CD4-positive, alpha-beta T cell treated with Interleukin-21 for 1 hour (primary cell): ENCODE measurements at regions not wholly inside any gene's neighbourhood (a gene's known extent, or its start where the extent isn't known, plus 50 kb on each side); places are given as distances from the start of the nearest gene placed in this dataset.
"Not testable (repeated sequence)": the region's sequence is repeated elsewhere in the genome, so short reads cannot be mapped to it uniquely, and the experiment has no call there.

Experiments used
- DNase-seq: peaks from one replicate; pipeline ENCODE4 v3.0.0-alpha.2; 2020

- no peak for DNase-seq
Measured at GRCh38 chr21:31530897-31531705, 128.4 kb upstream of the SOD1 start.

DNA sequence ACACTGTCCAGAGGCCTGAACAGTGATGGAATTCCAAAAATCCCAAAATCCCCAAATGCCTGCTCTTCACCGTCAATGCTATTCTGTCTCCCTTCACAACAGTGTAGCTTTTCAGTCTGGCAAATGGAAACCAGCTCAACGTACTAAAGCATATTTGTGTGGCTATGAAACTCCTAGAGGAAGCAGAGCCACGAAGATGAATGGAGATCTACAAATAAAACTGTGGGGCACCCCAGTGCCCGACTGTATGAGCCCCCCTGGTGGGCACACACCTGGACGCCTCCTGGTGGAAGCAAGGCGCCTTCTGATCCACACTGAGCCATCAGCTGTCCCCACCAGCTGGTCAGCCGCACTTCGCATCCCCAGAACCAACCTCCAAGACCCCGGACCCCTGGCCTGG lies 129.1 kb upstream of the SOD1 start:
- DNase-seq: no peak

- DNase-seq: no peak
Measured at GRCh38 chr21:31529406-31529805, 130.1 kb upstream of the SOD1 start.

- DNase-seq: no peak
Measured at GRCh38 chr21:31526040-31526439, 133.5 kb upstream of the SOD1 start.

DNA sequence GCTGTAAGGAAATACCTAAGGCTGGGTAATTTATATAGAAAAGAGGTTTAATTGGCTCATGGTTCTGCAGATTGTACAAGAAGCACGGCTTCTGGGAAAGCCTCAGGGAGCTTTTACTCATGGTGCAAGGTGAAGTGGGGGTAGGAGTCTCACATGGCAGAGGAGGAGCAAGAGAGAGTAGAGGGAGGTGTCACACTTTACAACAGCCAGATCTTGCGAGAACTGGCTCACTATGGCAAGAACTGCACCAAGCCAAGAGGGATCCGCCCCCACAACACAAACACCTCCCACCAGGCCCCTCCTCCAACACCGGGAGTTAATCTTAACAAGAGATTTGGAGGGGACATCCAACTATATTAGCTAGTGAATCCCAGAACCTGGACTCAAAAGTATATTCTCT lies 135.4 kb upstream of the SOD1 start:
- no peak for DNase-seq

GRCh38 chr21:31521515-31521914 lies 138.0 kb upstream of the SOD1 start:
- DNase-seq: no peak

DNA sequence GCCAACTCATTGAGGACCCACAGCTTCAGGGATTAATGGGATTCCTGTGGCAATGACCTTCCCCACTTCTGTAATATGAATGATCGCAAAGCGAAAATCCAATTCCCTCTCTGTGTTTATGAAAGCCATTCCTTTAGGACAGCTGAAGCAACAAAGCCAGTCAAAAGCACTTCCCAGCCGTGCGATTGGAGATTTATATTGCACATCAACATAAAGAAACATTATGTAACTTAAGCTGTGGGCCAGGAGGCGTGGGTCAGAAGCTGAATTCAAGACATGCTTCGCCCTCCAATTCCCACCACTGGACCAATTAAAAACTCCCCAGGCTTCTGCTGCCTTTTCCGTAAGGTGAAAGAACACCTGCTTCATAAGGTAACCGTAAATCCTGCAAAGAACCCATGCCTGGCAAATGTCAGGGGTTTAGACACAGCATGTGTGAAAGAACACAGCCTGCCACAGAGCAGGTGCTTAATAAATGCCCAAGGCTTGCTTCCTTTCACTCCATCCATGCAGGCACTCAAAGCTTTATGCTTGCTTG lies 138.9 kb upstream of the SOD1 start:
- DNase-seq: no peak

DNA sequence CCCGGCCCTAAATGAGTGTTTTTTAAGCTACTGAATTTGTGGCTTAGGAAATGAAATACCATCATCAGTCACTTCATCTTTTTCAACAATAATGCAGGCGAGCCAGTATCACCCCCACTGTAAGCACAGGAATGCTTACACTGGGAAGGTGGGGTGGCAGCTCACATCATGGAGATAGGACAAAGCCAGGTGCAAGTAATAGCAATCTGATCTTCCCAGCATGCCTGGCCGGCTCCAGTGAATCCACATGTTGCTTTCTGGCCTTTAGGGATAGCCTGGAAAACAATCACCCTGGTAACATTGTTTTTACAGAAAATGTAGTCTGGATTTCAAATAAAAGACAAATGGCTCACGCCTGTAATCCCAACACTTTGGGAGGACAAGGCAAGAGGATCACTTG lies 140.9 kb upstream of the SOD1 start:
- DNase-seq: no peak

DNA sequence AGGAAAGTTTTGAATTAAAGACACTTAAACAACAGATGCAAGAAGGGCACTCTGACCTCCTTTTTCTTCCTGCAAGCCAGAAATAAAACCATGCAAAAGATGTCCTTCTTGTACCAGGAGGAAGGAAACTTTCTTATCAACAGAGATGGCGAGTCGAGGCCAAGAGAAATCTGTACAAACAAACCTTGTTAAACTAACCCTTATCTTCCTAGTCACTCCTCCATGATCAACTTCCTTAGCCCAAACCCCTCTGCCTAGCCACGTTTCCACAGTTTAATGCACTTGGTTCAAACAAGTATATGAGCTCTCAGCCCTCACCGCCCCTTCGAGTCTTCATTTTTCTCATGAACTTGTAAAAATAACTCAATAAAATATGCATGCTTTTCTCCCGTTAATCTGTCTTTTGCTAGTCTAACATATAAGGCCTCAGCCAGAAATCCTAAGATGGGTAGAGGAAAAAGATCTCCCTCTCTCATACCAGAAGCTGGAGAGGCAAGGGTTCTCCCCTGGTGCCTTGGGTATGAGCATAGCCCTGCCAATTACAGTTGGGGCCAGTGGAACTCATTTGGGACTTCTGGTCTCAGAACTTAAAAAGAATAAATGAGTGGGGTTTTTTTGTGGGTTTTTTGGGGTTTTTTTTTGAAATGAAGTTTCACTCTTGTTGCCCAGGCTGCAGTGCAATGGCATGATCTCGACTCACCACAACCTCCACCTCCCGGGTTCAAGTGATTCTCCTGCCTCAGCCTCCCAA lies 141.7 kb upstream of the SOD1 start:
- DNase-seq: no peak

DNA sequence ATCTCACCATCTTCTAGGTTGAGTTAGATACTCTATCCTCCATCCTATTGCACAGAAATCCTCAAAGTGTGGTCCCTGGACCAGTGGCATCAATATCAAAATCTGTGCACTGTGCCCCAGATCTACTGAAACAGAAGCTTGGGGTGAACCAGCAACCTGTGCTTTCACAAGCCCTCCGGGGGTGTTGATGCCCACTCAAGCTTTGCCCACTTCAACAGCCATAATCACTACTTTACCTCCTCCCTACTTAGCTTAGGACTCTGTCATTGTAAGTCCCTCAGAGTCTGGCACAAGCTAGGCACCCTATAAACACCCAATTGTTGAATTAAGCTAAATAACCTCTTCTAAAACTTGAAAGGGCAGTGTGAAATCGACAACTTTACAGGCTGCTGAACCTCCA lies 144.2 kb upstream of the SOD1 start:
- DNase-seq: no peak

DNA sequence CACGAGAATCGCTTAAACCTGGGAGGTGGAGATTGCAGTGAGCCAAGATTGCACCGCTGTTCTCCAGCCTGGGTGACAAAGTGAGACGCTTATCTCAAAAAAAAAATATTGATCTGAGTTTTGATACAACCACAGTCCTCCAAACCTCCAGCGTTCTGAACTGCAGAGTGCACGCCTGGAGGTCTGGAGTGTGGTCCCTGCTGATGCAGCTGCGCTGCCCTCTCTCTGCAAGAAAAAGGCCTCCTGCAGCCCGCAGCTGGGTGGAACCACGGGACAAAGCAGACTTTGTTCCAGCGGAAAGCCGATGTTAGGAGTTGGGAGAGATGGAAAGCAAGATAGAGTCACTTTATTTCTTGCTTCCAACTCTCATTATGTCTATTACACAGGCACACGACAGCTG lies 144.9 kb upstream of the SOD1 start:
- no peak for DNase-seq

DNA sequence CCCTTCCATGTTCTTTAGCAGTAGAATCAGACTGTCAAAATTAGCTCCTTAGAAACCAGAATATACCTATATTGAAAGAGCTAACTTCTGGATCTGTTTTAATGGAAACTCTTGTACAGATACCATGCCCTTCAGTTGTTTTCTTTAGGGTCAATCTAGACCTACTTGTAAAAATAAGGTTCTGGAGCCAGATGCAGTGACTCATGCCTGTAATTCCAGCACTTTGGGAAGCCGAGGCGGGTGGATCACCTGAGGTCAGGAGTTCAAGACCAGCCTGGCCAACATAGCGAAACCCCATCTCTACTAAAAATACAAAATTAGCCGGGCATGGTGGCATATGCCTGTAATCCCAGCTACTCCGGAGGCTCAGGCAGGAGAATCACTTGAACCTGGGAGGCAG lies 146.0 kb upstream of the SOD1 start:
- DNase-seq: not testable (repeated sequence)

DNA sequence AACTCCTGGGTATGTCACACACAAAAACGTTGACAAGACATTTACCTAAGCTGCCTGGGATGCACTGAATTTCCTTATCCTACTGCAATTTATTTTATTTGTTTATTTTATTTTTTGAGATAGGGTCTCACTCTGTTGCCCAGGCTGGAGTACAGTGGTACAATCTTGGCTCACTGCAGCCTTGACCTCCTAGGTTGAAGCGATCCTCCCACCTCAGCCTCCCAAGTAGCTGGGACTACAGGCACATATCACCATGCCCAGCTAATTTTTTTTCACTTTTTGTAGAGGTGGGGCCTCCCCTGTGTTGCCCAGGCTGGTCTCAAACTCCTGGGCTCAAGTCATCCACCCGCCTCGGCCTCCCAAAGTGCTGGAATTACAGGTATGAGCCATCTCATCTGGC lies 147.5 kb upstream of the SOD1 start:
- DNase-seq: not testable (repeated sequence)

- DNase-seq: no peak
Measured at GRCh38 chr21:31511258-31511657, 148.2 kb upstream of the SOD1 start.

DNA sequence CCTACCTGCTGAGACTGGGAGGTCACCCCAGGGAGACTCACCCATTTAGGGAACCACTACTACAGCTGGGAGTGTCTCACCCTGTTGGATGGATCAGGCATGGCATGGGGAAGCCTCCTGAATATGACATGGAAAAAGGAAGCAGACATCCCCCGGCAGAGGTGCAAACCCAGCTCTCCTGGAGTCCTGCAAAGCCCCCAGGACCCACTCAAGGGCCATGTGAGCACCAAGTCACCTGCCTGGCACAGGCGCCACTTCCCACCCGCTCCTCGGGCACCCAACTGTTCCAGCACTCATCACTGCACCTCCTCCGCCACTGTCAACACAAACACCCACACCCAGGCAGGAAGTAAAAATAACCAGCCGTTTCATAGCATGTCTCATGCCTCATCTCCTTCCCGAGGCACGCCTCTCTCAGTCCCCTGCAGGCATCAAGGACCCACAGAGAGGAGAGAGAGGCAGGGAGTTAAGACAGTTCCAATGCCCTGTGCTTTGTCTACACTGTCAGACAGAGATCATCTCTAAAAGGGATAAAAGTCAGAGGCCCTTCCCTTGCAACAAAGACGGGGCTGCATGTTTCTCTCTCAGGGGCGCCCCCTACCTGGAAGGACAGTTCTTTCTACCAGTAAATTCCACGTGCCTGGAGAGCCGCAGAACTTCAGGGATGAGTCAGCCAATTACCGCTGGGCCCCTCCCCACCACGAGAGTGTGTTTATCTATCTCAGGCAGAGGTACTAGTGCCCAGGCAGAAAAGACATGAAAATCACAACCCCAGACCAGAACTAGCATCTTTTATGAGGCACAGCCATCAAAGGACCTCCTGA lies 150.1 kb upstream of the SOD1 start:
- peak; percentile 64 for DNase-seq

DNA sequence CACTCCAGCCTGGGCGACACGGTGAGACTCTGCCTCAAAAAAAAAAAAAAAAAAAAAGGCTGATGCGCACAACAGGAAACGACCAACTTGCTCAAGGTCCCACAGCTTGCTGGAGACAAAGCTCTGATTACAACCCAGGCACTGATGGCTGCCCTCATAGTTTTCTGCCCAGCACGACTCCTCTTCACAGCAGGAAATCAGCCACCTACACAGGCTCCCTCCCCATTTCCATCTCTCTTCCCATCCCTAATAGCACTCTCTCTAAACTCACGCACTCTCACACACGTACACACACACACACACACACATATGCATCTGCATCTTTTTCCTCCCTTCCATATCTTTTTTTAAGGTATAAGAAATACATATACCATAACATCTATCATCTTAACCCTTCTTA lies 153.5 kb upstream of the SOD1 start:
- no peak for DNase-seq

DNA sequence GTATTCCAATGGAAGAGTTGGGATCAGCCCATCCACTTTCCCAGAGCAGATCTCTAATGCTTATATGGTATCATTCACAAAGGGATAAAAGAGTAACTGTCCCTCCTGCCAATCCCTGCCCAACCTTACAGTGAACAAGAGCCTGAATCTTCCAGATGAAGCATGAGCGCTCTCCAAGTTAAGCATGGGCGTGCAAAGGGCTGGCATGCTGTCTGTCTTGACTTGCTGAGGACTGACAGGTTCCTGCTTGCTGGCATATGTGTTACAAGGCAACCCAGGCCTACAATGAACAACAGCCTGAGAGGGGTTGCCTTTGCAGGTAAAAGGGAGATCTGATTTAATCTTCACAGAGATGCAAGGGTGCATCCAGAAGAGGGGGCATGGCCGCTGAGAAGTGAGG lies 155.6 kb upstream of the SOD1 start:
- DNase-seq: no peak

- no peak for DNase-seq
Measured at GRCh38 chr21:31503467-31503866, 156.0 kb upstream of the SOD1 start.

DNA sequence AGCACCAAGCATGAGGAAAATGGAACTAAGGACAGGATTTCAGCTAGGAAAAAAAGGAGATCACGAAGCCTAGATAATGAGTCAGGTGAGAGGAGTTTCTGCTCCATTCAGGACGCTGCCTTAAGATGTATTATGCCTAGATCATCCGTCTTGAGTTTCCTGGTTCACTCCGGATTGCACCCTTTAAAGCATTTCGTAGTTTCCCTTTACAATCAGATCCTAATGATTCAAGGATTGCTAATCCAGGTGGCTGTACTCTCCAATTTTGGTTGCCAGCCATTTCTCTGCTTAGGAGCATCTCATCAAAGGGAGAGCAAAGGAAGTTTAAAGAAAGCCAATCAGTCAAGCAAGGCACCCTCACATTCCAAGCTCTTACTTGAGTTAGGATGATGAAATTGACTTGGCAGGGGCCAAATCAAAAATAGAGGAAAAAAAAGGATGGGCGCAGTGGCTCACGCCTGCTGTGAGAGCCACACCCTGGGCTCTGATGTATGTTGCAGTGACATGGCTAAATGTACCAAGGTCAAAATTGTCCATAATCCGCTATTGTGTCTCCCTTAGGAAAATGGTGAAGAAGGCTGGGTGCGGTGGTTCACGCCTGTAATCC lies 156.9 kb upstream of the SOD1 start:
- DNase-seq: no peak

GRCh38 chr21:31501926-31502325 lies 157.6 kb upstream of the SOD1 start:
- no peak for DNase-seq

DNA sequence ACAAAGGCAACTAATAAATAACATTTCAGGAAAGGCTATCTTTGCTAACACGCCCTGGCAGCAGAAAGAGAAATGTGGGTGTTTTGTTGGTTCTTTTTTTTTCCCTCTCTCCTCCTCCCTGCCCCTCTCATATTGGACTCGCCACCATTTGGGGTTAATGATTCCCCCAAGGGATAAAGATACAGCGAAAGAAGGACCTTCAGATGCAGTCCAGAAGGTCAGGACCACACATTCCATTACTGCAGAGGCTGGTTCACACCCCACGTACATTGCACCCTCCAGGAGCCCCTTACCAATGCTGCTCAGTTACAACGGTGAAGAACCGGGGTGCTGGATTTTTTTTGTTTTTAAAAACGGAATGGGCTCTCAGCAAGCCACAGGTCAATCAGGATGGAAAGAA lies 156.9 kb upstream of the TIAM1 start:
- no peak for DNase-seq

- DNase-seq: no peak
Measured at GRCh38 chr21:31500071-31500470, 156.0 kb upstream of the TIAM1 start.

GRCh38 chr21:31498985-31499384 lies 154.9 kb upstream of the TIAM1 start:
- DNase-seq: no peak
